Fibroblast of villous mesenchyme (primary cell): ENCODE measurements at regions not wholly inside any gene's neighbourhood (a gene's known extent, or its start where the extent isn't known, plus 50 kb on each side); places are given as distances from the start of the nearest gene placed in this dataset.
A peak's percentile ranks its signal among the peaks of the same experiment; 100 is the strongest.

Experiments used
- DNase-seq: peaks from one replicate; pipeline ENCODE4 v3.0.0-alpha.2; 2010; ENCODE audit warnings: low read depth
- H3K4me3 ChIP-seq: 2 replicates; pipeline ENCODE4 v1.5.1; 2011; ENCODE audit warnings: low read depth, mild to moderate bottlenecking, low read length
- TF ChIP-seq, protein P1 (sequence below): IDR thresholded peaks from 2 replicates; pipeline ENCODE4 v1.5.1; 2012; ENCODE audit warnings: low read depth, mild to moderate bottlenecking, low read length; ENCODE audit not compliant: insufficient read depth

GRCh38 chr2:236964291-236964690 is 121.4 kb upstream of the COPS8 start:
- H3K4me3 ChIP-seq, result no peak overlapping the region
- TF ChIP-seq, protein P1, sequence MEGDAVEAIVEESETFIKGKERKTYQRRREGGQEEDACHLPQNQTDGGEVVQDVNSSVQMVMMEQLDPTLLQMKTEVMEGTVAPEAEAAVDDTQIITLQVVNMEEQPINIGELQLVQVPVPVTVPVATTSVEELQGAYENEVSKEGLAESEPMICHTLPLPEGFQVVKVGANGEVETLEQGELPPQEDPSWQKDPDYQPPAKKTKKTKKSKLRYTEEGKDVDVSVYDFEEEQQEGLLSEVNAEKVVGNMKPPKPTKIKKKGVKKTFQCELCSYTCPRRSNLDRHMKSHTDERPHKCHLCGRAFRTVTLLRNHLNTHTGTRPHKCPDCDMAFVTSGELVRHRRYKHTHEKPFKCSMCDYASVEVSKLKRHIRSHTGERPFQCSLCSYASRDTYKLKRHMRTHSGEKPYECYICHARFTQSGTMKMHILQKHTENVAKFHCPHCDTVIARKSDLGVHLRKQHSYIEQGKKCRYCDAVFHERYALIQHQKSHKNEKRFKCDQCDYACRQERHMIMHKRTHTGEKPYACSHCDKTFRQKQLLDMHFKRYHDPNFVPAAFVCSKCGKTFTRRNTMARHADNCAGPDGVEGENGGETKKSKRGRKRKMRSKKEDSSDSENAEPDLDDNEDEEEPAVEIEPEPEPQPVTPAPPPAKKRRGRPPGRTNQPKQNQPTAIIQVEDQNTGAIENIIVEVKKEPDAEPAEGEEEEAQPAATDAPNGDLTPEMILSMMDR, result no peak
- DNase-seq, result peak; percentile 20

GRCh38 chr2:236965021-236965840 is 120.5 kb upstream of the COPS8 start:
- no peak overlapping the region for H3K4me3 ChIP-seq
- DNase-seq, result no peak
- TF ChIP-seq, protein P1, result no peak

- no peak overlapping the region for H3K4me3 ChIP-seq
- no peak for DNase-seq
- TF ChIP-seq, protein P1, result no peak
Measured at GRCh38 chr2:236965841-236966096, 119.9 kb upstream of the COPS8 start.

DNA sequence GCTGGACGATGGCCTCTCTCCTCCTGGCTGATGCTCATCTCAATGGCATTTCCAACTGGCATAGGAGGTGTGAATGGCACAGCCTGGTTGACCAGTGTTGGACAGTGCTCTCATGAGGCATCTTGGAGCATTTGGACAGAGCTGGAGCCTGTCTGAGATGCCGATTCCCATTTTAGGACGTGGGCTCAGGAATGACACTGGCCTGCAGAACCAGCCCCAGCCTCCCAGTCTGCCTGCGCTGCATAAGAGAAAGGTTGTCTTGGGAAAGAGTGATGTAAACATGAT is 118.2 kb upstream of the COPS8 start:
- no peak overlapping the region for H3K4me3 ChIP-seq
- TF ChIP-seq, protein P1, result no peak
- DNase-seq, result no peak

- H3K4me3 ChIP-seq, result no peak overlapping the region
- DNase-seq, result no peak
- TF ChIP-seq, protein P1, result no peak
Measured at GRCh38 chr2:236968101-236968879, 117.4 kb upstream of the COPS8 start.

DNA sequence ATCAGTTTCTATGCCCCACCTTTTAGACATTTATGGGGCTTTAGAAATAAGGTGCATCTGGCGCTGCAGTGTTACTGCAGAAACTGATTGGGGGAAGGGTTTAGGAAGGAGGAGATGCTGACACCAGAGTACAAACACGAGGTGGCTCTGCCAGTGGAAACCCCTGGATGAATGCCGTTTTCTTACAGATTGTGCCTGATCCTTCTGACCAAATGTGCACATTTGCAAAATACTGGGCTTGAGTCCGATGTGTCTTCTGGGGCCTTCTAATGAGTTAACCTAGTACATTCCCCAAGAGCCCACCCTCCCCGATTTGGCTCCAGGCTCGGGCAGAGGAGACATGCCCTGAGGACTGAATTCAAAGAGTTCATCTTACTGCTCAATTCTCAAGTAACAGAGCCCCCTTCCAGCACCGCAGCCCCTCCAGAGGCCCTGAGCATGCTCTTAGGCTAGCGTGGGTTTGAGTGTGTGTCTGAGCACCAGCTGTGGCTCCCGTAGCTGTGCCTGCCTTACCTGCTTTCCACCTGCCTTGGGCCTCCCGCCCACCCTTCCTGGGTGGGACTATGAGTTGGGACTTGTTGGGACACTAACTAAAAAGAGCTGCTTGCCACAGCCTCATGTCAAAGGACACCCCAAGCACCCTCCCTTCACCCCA is 116.7 kb upstream of the COPS8 start:
- no peak overlapping the region for H3K4me3 ChIP-seq
- TF ChIP-seq, protein P1, result no peak
- DNase-seq, result no peak
